ENCODE measurements at regions not wholly inside any gene's neighbourhood (a gene's known extent, or its start where the extent isn't known, plus 50 kb on each side); places are given as distances from the start of the nearest gene placed in this dataset.

DNA sequence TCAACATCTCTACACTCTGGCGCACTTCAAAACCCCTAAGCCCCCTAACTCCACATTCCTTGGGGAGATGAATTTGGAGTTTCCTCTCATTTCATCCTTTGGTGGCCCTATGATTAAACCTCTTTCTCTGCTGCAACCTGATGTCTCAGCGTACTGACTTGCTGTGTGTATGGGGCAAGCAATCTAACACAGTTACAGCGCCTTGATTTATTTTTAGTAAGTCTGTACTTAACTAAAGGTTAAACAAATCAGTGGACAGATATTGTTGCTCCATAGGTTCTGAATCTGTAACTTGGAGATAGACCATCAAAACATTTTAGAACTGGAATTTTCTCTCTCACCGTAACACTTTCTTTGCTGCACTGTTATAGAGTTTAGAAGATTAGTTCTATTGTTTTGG lies 452.8 kb downstream of the IRX1 start:
- no peak for TF ChIP-seq EZH2 (IDR thresholded peaks at IDR 0.05; ENCODE audit: insufficient read depth, low read length)
- TF ChIP-seq, protein P1, sequence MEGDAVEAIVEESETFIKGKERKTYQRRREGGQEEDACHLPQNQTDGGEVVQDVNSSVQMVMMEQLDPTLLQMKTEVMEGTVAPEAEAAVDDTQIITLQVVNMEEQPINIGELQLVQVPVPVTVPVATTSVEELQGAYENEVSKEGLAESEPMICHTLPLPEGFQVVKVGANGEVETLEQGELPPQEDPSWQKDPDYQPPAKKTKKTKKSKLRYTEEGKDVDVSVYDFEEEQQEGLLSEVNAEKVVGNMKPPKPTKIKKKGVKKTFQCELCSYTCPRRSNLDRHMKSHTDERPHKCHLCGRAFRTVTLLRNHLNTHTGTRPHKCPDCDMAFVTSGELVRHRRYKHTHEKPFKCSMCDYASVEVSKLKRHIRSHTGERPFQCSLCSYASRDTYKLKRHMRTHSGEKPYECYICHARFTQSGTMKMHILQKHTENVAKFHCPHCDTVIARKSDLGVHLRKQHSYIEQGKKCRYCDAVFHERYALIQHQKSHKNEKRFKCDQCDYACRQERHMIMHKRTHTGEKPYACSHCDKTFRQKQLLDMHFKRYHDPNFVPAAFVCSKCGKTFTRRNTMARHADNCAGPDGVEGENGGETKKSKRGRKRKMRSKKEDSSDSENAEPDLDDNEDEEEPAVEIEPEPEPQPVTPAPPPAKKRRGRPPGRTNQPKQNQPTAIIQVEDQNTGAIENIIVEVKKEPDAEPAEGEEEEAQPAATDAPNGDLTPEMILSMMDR (IDR thresholded peaks at IDR 0.05; ENCODE audit: insufficient read depth, low read depth, low read length): no peak
